Panc1 (cell line): ENCODE measurements at regions not wholly inside any gene's neighbourhood (a gene's known extent, or its start where the extent isn't known, plus 50 kb on each side); places are given as distances from the start of the nearest gene placed in this dataset.

Source experiments
- CTCF ChIP-seq: fragments of 450-650 bp; IDR thresholded peaks from 2 replicates; pipeline ENCODE4 v1.5.1; 2017; ENCODE audit warnings: mild to moderate bottlenecking
- POLR2AphosphoS5 ChIP-seq: IDR thresholded peaks from 2 replicates; pipeline ENCODE4 v1.6.1; 2012; ENCODE audit warnings: mild to moderate bottlenecking, low read depth, low read length, moderate library complexity

- no peak for TF ChIP-seq POLR2AphosphoS5
- TF ChIP-seq CTCF, result no peak
These were observed 1186.1 kb downstream of the SLITRK5 start for GRCh38 chr13:88857256-88857655.
